ENCODE measurements at regions not wholly inside any gene's neighbourhood (a gene's known extent, or its start where the extent isn't known, plus 50 kb on each side); places are given as distances from the start of the nearest gene placed in this dataset.
"Not testable (repeated sequence)": the region's sequence is repeated elsewhere in the genome, so short reads cannot be mapped to it uniquely, and the experiment has no call there.

GRCh38 chr14:105721996-105722709 lies 195.8 kb downstream of the TMEM121 start:
- DNase-seq (ENCODE audit: low spot score); H3K27ac ChIP-seq; CTCF ChIA-PET; POLR2A ChIA-PET (ENCODE audit: low non-redundant PET): not testable (repeated sequence)

GRCh38 chr14:105723271-105723670 lies 196.9 kb downstream of the TMEM121 start:
- CTCF ChIA-PET; H3K27ac ChIP-seq; POLR2A ChIA-PET (ENCODE audit: low non-redundant PET); DNase-seq (ENCODE audit: low spot score): not testable (repeated sequence)

GRCh38 chr14:105723776-105724175 lies 197.4 kb downstream of the TMEM121 start:
- CTCF ChIA-PET: interaction anchor here (0.5 kb wide), 1 partner anchor 203 kb away, joined by 5 read pairs; no protein-coding TSS in a partner anchor
- DNase-seq (ENCODE audit: low spot score); POLR2A ChIA-PET (ENCODE audit: low non-redundant PET); H3K27ac ChIP-seq: not testable (repeated sequence)

- H3K27ac ChIP-seq; CTCF ChIA-PET; DNase-seq (ENCODE audit: low spot score); POLR2A ChIA-PET (ENCODE audit: low non-redundant PET): not testable (repeated sequence)
Observed at GRCh38 chr14:105729825-105730368, 203.5 kb downstream of the TMEM121 start.

GRCh38 chr14:105730731-105731130 lies 204.3 kb downstream of the TMEM121 start:
- CTCF ChIA-PET; POLR2A ChIA-PET (ENCODE audit: low non-redundant PET); DNase-seq (ENCODE audit: low spot score); H3K27ac ChIP-seq: not testable (repeated sequence)

GRCh38 chr14:105731221-105731985 lies 205.0 kb downstream of the TMEM121 start:
- POLR2A ChIA-PET (ENCODE audit: low non-redundant PET); H3K27ac ChIP-seq; DNase-seq (ENCODE audit: low spot score): not testable (repeated sequence)
- CTCF ChIA-PET: interaction anchor here (0.7 kb wide), 1 partner anchor 705 kb away, joined by 3 read pairs; no protein-coding TSS in a partner anchor

- ChIA-PET POLR2A (ENCODE audit: low non-redundant PET) (no interaction called here), CTCF (no interaction called here)
- TF ChIP-seq CTCF (conservative IDR thresholded peaks at IDR 0.05; ENCODE audit: low read depth): no peak
- no peak for DNase-seq (ENCODE audit: low spot score)
- no peak overlapping the region for H3K27ac ChIP-seq
Observed at GRCh38 chr14:105733081-105734065, 207.0 kb downstream of the TMEM121 start.

- POLR2A ChIA-PET (ENCODE audit: low non-redundant PET); CTCF ChIA-PET; H3K27ac ChIP-seq; DNase-seq (ENCODE audit: low spot score): not testable (repeated sequence)
Observed at GRCh38 chr14:105734241-105734640, 207.9 kb downstream of the TMEM121 start.

GRCh38 chr14:105736331-105736730 lies 209.9 kb downstream of the TMEM121 start:
- H3K27ac ChIP-seq; POLR2A ChIA-PET (ENCODE audit: low non-redundant PET); DNase-seq (ENCODE audit: low spot score); CTCF ChIA-PET: not testable (repeated sequence)

- no peak for DNase-seq (ENCODE audit: low spot score)
- no peak overlapping the region for H3K27ac ChIP-seq
- TF ChIP-seq CTCF (conservative IDR thresholded peaks at IDR 0.05; ENCODE audit: low read depth): no peak
- ChIA-PET POLR2A (ENCODE audit: low non-redundant PET) (no interaction called here), CTCF (no interaction called here)
Observed at GRCh38 chr14:105737504-105738246, 211.3 kb downstream of the TMEM121 start.
